ENCODE measurements at regions not wholly inside any gene's neighbourhood (a gene's known extent, or its start where the extent isn't known, plus 50 kb on each side); places are given as distances from the start of the nearest gene placed in this dataset.
A peak's percentile ranks its signal among the peaks of the same experiment; 100 is the strongest.

DNA sequence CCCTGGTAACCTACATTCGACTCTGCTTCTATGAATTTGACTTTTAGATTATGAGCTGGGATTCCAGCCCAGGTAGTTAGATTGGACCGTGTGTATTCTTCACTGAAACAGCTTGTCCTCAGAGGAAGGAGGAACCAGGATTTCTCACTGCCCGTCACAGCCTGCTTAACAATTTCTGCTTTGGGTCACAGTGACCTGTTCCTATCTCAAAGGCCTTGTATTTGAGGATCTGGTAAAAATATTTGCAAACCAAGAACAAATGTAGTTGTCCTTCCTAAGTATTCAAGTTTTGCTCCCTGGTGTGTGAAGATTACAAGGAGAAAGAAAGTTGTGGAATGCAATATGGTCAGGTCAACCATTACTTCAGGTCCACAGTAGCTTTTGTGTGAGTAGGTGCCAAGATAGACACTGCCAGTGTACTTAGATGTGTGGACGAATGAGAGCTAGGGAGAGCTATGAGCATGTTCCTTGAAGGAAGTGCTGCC lies 55.1 kb downstream of the KIF4B start:
- DNase-seq (ENCODE audit: insufficient read length, low spot score) = no peak

DNA sequence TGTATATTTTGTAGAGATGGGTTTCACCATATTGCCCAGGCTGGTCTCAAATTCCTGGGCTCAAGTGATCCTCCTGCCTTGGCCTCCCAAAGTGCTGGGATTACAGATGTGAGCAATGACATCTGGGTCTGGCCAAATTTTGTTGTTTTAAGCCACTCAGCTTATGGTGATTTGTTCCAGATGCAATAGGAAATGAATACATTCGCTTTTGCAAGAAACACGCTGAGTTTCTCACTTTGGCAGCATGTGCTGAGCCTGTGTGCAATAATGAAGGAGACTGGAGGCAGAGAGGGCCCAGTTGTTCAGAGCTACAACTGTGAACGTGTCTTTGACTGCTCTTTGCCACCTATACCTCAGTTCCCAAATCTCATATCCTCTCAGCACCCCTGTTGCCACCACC lies 56.4 kb downstream of the KIF4B start:
- FAIRE-seq (no peak), DNase-seq (ENCODE audit: insufficient read length, low spot score) (no peak)

More for the DNA sequence above, 55.1 kb downstream of the KIF4B start:
- FAIRE-seq = no peak

- FAIRE-seq = no peak
Measured at GRCh38 chr5:155070781-155071180, 57.2 kb downstream of the KIF4B start.

DNA sequence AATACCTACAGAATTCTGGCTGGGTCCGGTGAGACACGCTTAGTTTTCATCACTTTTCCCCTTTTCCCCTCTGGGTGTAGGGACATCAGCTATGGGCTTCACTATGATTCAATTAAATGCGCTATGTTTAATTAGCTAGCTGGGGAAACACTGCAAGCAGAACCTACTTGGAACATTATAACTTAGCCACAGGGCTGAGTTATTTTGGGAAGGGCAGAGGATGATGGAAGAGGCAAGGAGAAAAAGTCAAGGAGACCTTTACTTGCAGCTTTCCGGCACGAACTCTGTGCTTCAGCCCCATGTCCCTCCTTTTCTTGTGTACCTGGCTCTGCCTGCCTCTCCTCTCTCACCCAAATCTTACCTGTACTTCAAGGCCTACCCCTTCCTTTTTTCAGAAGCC lies 62.8 kb downstream of the KIF4B start:
- DNase-seq (ENCODE audit: insufficient read length, low spot score) (no peak), FAIRE-seq (no peak)

More at GRCh38 chr5:155070781-155071180, 57.2 kb downstream of the KIF4B start:
- DNase-seq (ENCODE audit: insufficient read length, low spot score) = no peak

- DNase-seq (ENCODE audit: insufficient read length, low spot score) = no peak
- FAIRE-seq = no peak
Measured at GRCh38 chr5:155079698-155080097, 66.1 kb downstream of the KIF4B start.

GRCh38 chr5:155080721-155081120 lies 67.2 kb downstream of the KIF4B start:
- no peak for DNase-seq (ENCODE audit: insufficient read length, low spot score)

GRCh38 chr5:155081618-155082017 lies 68.1 kb downstream of the KIF4B start:
- FAIRE-seq = no peak
- DNase-seq (ENCODE audit: insufficient read length, low spot score) = no peak

More at GRCh38 chr5:155080721-155081120, 67.2 kb downstream of the KIF4B start:
- FAIRE-seq = no peak

DNA sequence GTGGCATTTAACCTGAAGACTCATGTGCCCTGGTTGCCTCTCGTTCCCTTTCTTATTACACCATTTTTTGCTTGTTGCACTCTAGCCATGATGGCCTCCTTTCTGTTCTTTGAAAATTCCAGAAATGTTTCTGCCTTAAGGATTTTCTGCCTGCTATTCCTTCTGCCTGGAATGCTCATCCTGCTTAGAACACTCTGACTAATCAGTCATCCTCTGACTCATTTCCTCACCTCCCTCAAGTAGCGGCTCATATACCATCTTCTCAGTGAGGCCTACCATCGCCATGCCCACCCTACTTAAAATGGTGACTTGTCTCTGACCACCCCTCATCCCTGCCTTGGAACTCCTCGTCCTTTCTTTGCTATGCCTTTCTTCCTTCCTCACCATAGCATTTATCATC lies 68.8 kb downstream of the KIF4B start:
- DNase-seq (ENCODE audit: insufficient read length, low spot score) = peak; percentile 47
- FAIRE-seq = peak; percentile 70

DNA sequence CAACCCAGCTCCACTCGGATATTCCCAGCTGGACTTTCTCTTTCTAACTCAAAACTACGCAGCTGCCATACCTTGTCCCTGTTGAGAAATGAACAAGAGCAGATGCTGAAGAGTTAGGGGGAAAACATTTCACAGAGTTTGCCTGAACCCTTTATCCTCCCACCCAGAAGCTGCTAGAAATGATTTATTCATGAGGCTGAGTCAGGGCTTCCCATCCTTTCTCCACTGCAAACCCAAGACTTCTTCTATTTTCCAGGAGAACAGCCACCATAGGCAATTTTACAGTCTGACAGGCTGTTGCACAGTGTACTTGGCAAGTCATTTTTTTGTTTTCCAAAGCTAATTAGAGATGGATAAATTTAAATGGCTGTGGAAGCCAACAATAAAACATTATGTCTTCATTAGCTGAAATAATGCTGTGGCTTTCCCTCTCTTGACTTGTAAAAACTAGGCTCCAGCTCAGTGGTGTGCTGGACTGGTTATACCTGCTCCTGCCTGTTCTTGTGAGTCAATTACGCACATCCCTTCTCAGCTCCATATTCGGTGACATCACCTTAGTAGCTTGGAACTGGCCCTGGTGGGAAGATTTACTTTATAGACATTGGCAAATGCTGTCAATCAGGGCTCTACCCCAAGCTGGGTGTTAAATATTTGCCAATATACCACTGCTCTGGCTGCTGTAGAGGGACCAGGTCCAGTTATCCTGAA lies 71.9 kb downstream of the KIF4B start:
- DNase-seq (ENCODE audit: insufficient read length, low spot score) = no peak
- peak; percentile 23 for FAIRE-seq

GRCh38 chr5:155087036-155087435 lies 73.5 kb downstream of the KIF4B start:
- peak; percentile 38 for DNase-seq (ENCODE audit: insufficient read length, low spot score)
- peak; percentile 16 for FAIRE-seq

GRCh38 chr5:155088811-155089210 lies 75.3 kb downstream of the KIF4B start:
- no peak for DNase-seq (ENCODE audit: insufficient read length, low spot score)
- FAIRE-seq = no peak

- no peak for DNase-seq (ENCODE audit: insufficient read length, low spot score)
- no peak for FAIRE-seq
Measured at GRCh38 chr5:155089643-155090042, 76.1 kb downstream of the KIF4B start.

GRCh38 chr5:155091063-155091648 lies 77.6 kb downstream of the KIF4B start:
- DNase-seq (ENCODE audit: insufficient read length, low spot score) (no peak), FAIRE-seq (no peak)

DNA sequence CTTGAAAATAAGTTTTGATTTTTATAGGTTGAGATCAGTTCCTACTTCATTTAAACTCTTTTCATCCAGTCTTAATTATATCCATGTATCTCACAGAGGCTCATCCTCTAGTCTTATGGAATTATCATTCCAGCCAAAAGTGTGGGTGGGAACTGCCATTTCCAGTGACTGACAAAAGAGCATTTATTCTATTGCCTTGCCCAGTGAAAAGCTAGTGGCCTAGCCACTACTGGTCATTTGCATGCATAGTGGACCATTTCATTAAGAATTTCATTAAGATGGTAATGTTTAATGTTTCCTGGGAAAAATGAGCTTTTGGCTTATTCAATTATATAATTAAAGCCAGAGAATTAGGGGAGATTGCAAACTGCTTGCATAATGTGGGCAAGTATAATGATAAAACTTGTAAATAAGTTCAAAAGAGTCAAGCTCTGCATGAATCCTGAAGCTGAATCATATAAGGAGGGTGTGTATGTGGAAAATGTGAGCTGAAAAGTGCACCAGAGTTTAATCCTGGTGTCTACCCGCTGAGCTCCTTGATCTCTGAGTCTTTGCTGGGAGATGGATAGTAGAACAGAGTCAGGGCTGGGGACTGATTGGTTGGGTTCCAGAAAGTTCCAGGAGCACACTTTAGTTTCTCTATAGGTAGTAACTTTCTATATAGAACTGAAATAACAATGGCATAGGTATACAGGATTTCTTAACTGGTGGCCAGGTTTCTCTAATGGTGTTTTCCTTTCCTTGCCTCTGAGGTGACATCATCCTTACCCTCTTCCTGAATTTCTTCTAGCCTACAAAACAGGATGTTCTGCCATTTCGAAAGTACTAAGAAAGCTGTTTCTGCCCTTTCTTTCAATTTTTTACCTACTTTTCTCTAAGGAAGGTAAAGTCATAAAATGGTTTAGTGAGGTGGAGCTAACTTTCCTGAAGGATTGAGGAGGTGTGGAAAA lies 78.5 kb downstream of the KIF4B start:
- no peak for FAIRE-seq
- no peak for DNase-seq (ENCODE audit: insufficient read length, low spot score)

GRCh38 chr5:155094455-155094854 lies 80.9 kb downstream of the KIF4B start:
- FAIRE-seq = no peak
- DNase-seq (ENCODE audit: insufficient read length, low spot score) = no peak

GRCh38 chr5:155097995-155098394 lies 84.4 kb downstream of the KIF4B start:
- DNase-seq (ENCODE audit: insufficient read length, low spot score) (no peak), FAIRE-seq (no peak)

GRCh38 chr5:155098433-155098832 lies 84.9 kb downstream of the KIF4B start:
- DNase-seq (ENCODE audit: insufficient read length, low spot score) (no peak), FAIRE-seq (no peak)

DNA sequence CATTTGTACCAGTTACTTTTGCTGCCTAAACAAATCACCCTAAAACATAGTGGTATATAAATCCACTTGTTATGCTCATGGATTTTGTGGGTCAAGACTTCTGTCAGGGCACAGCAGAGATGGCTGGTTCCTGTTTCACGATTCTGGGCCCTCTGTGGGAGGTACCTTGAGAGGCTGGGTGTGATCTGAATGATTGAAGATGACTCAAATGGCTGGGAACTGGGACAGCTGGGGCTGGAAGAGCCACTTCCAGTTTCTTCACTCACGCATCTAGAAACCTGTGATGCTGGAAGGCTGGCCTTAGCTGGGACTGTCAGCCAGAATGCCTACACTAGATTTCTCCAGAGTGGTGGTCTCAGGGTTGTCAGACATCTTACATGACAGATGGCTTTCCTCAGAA lies 88.1 kb downstream of the KIF4B start:
- DNase-seq (ENCODE audit: insufficient read length, low spot score) (no peak), FAIRE-seq (no peak)

DNA sequence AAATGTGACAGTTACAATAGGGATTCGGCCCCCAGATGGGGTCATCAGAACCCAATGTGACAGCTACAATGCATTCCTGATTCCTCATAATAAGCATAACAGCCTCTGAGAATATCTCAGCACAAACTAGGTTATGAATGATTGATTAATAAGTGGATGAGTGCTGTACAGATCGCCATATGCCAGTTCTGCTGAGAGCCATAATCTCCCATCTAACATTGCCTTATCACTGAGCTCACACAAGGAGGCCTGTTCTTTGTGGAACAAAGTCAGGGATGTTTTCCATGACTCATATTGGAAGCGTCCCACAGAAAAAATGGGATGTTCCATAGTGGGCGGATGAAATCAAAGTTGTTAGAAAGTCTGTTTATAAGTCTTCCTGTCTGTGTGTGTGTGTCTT lies 89.6 kb downstream of the KIF4B start:
- no peak for DNase-seq (ENCODE audit: insufficient read length, low spot score)
- FAIRE-seq = no peak

GRCh38 chr5:155104441-155104840 lies 90.9 kb downstream of the KIF4B start:
- no peak for FAIRE-seq

GRCh38 chr5:155106221-155106620 lies 92.7 kb downstream of the KIF4B start:
- DNase-seq (ENCODE audit: insufficient read length, low spot score) = no peak
- FAIRE-seq = no peak

More at GRCh38 chr5:155104441-155104840, 90.9 kb downstream of the KIF4B start:
- DNase-seq (ENCODE audit: insufficient read length, low spot score) = no peak

Measured in HTR-8/SVneo (cell line).